GM21825 (cell line): ENCODE measurements at regions not wholly inside any gene's neighbourhood (a gene's known extent, or its start where the extent isn't known, plus 50 kb on each side); places are given as distances from the start of the nearest gene placed in this dataset.

Experiments
- ATAC-seq: cut with Tn5 transposase; IDR thresholded peaks from one replicate; pipeline ENCODE4 v1.9.1; 2021; ENCODE audit warnings: mild to moderate bottlenecking, moderate library complexity; ENCODE audit not compliant: unreplicated experiment

- no peak for ATAC-seq
Observed at GRCh38 chr11:24298146-24298545, 198.7 kb upstream of the LUZP2 start.

- no peak for ATAC-seq
Observed at GRCh38 chr11:24311974-24312373, 184.9 kb upstream of the LUZP2 start.

- no peak for ATAC-seq
Observed at GRCh38 chr11:24312464-24313238, 184.2 kb upstream of the LUZP2 start.

DNA sequence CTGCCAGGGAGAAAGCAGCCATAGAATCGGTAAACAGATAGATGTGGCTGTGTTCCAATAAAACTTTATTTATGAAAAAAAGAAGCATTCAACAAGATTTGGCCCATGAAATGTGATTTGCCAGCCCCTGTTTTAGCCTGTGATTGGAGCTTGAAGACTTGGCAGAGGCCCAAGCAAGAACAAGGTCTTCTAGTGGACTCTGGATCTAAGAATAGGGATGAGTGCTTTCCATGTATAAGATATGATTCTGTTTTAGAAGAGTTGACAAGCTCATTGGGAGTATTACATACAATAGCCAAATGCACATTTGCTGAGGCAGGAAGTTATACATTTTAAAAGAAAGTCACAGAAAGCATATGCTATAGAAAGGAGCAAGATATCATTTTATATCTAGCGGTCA lies 175.6 kb upstream of the LUZP2 start:
- no peak for ATAC-seq

DNA sequence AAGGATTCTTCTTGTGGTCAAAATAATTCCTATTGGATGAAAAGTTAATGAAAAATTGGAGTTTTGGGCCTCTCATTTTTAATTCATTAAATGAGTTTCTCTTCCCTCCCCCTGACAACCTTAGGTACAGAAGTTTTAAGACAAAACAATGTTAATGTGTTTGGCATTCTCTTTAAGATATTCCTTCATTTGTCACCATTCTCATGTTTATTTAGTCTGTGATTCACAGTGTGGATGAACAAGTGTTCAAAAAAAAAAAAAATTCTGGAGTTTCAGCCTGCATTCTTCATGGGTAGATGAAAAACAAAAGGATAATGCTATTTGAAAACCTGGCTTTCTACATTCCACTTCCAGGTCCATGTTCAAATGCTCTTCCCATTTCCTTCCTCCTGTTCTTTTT lies 172.6 kb upstream of the LUZP2 start:
- ATAC-seq, result no peak

GRCh38 chr11:24344222-24344621 lies 152.6 kb upstream of the LUZP2 start:
- ATAC-seq, result no peak

- no peak for ATAC-seq
Observed at GRCh38 chr11:24348908-24349307, 147.9 kb upstream of the LUZP2 start.

- ATAC-seq, result no peak
Observed at GRCh38 chr11:24351179-24351578, 145.7 kb upstream of the LUZP2 start.

DNA sequence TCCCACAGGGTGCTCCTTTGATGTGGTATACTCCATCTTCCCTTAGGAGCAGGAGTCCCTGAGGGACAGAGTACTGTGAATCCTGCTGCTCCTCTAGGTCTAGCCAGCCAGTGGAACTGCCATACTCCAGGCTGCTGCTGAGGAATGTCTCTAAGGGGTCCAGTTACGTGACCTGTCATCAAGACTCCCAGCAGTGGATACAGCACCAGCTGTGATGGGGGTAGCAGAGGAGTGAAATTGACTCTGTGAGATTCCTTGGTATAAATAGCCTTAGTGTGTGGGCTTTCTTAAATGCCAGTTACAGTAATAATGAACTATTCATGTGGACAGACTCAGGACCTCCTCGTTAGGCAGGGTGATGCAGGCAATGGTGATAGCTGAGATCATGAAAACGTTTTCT lies 140.4 kb upstream of the LUZP2 start:
- no peak for ATAC-seq

DNA sequence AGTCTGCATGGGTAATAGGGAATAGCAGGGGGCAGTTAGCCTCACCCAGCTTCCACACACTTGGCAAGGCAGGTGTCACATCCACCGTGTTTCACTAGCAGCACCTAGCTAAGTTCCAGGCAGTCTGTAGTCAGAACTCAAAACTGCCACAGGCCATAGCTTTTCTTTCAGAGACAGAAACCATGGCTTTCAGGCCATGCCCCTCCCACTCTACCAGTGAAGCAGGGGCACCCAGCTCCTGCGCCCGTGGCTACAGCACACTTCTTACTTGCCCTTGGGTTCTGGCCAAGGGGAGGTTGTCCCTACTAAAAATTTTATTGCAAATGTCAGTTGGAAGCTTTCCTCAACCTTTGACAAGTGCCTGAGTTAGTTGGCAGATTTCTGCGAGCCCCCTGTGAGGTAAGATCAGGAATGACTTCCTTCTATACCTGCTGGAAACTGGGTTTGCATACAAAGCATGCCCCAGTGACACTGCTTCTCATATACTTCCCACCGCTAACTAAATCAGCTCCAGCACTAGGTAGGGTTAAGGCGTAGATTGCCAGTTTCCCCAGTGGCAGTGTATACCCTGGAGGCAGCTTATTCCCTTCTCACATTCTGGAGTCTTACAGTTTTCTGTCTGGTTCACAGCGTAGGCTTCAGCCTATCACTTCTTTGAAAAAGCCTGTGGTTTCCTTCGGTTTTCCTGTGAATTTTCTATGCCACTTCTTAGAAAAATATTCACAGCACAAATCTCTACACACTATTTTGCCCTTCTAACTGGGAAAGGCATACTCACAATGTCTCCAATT lies 139.0 kb upstream of the LUZP2 start:
- no peak for ATAC-seq

DNA sequence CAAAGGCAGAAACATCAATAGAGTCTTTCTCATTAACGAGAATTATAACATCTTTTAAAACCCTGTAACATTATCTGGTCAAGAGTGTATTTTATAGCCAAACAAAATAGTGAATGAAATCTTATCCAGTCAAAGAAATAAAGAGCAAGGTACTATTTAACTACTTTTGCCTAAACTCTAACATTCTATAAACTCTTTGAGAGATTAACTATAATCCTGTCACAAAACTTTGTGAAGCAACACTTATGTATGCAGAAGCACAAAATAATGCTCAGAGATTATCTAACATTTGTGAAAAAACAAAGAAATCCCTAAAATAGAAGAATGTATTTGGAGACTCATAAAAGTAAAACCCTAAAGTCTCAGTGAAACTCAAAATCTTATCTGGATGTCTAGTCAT lies 124.4 kb upstream of the LUZP2 start:
- ATAC-seq, result no peak

DNA sequence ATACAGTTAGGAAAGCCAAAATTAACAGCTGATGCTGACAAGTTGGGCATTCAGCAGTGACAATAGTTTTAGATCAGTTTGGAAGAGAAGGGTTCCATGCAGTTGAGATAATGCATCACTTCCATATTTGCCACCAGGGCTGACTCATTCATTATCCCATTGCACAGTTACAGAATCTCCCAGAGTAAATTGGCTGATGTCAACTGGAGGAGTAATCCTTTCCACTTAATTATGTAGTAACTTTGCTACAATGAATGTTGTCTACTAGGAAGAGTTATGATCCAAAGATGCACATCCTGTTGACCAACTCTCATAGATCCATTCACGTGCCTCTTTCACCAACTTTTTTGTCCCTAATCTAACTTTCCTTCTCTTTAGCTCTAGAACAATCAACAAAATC lies 123.3 kb upstream of the LUZP2 start:
- no peak for ATAC-seq

DNA sequence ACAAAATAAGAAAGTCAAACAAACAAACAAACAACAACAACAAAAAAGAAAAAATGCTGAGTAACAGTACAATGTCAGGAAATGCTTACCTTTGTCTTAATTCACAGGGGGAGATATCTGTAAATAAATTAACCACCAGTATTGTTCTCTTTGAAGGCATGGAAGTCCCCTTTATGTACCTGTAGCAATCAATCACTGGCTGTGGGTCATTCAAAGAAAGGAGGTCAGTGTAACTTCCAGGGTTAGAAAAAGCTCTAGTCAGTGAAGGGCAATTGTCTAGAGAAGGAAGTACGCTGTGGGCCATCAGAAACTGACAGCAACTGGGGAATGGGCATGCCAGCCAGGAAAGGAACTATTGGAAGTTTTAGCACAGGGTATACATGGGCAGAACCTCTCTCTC lies 121.5 kb upstream of the LUZP2 start:
- ATAC-seq, result no peak

GRCh38 chr11:24375931-24376330 lies 120.9 kb upstream of the LUZP2 start:
- ATAC-seq, result no peak

DNA sequence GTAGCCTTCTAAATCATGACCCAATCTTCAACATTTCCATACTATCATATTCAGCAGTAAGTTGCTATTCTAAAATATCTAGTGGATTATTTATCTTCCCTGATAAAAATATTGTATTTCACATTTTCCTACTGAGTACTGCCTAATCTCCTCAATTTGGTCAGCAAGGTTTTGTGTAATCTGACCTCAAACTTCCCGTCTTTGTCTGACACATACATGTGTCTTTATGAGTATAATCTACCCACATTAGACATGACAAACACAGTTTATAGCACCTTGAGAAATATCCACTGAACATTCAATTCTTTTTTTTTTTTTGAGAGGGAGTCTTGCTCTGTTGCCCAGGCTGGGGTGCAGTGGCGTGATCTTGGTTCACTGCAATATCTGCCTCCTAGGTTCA lies 113.7 kb upstream of the LUZP2 start:
- ATAC-seq, result no peak

DNA sequence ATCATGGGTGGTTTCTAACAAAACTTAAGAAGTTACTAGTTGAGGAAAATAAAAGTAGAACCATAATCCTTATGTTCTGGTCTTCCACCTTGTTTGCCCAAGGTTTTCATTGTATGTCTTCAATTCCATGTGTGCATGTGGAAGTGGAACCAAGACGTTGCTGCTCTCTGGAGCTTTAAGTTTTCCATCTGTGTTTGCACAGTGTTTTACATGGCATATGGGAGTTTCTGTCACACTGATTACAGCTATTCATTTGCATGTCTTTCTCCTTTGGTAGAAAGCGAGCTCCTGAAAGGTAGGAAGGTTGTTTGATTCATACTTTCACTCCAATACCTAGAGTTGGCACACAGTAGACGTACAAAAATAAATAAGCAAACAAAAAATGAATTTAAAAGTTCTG lies 112.6 kb upstream of the LUZP2 start:
- ATAC-seq, result no peak

GRCh38 chr11:24386546-24387397 lies 110.1 kb upstream of the LUZP2 start:
- no peak for ATAC-seq

GRCh38 chr11:24389575-24389974 lies 107.3 kb upstream of the LUZP2 start:
- no peak for ATAC-seq

- no peak for ATAC-seq
Observed at GRCh38 chr11:24390016-24390415, 106.8 kb upstream of the LUZP2 start.

- no peak for ATAC-seq
Observed at GRCh38 chr11:24390762-24391161, 106.1 kb upstream of the LUZP2 start.

- ATAC-seq, result no peak
Observed at GRCh38 chr11:24391167-24391566, 105.7 kb upstream of the LUZP2 start.
